MM.1S (cell line): ENCODE measurements at regions not wholly inside any gene's neighbourhood (a gene's known extent, or its start where the extent isn't known, plus 50 kb on each side); places are given as distances from the start of the nearest gene placed in this dataset.
"Not testable (repeated sequence)": the region's sequence is repeated elsewhere in the genome, so short reads cannot be mapped to it uniquely, and the experiment has no call there.

Experiments
- DNase-seq: peaks from one replicate; pipeline ENCODE4 v3.0.0-alpha.2; 2015
- H2AFZ ChIP-seq: fragments of 300-600 bp; sonication (generic); 2 replicates; pipeline ENCODE4 v1.6.0; 2016; ENCODE audit warnings: antibody characterized with exemption, low read length
- H3F3A ChIP-seq: fragments of 300-600 bp; sonication (generic); 2 replicates; pipeline ENCODE4 v1.6.1; 2016; ENCODE audit warnings: mild to moderate bottlenecking, antibody characterized with exemption, low read length, moderate library complexity, mixed read lengths; ENCODE audit not compliant: insufficient read depth
- H3K27ac ChIP-seq: fragments of 300-600 bp; sonication (generic); 2 replicates; pipeline ENCODE4 v1.5.1; 2016; ENCODE audit warnings: mild to moderate bottlenecking, low read length
- H3K27me3 ChIP-seq: fragments of 300-600 bp; sonication (generic); replicated peaks from 2 replicates; pipeline ENCODE4 v1.6.0; 2016; ENCODE audit warnings: low read length; ENCODE audit not compliant: insufficient read depth
- H3K36me3 ChIP-seq: fragments of 300-600 bp; sonication (generic); replicated peaks from 2 replicates; pipeline ENCODE4 v1.6.1; 2016; ENCODE audit warnings: mild to moderate bottlenecking, low read length, mixed read lengths; ENCODE audit not compliant: insufficient read depth
- H3K4me1 ChIP-seq: fragments of 300-600 bp; sonication (generic); 2 replicates; pipeline ENCODE4 v1.6.1; 2016; ENCODE audit warnings: low read length, mixed read lengths
- H3K4me2 ChIP-seq: fragments of 300-600 bp; sonication (generic); 2 replicates; pipeline ENCODE4 v1.6.0; 2016; ENCODE audit warnings: low read depth, low read length
- H3K4me3 ChIP-seq: fragments of 300-600 bp; sonication (generic); 2 replicates; pipeline ENCODE4 v1.5.1; 2016; ENCODE audit warnings: low read length, mixed read lengths
- H3K79me2 ChIP-seq: fragments of 300-600 bp; sonication (generic); 2 replicates; pipeline ENCODE4 v1.6.1; 2016; ENCODE audit warnings: mixed run types, low read length, mixed read lengths
- H3K9ac ChIP-seq: fragments of 300-600 bp; sonication (generic); 2 replicates; pipeline ENCODE4 v1.6.1; 2016; ENCODE audit warnings: low read length, mixed read lengths
- H3K9me2 ChIP-seq: fragments of 300-600 bp; sonication (generic); replicated peaks from 2 replicates; pipeline ENCODE4 v1.6.1; 2016; ENCODE audit warnings: mild to moderate bottlenecking, low read length, mixed read lengths; ENCODE audit not compliant: insufficient read depth
- H3K9me3 ChIP-seq: fragments of 300-600 bp; sonication (generic); replicated peaks from 2 replicates; pipeline ENCODE4 v1.6.1; 2016; ENCODE audit warnings: mild to moderate bottlenecking, low read length, mixed read lengths; ENCODE audit not compliant: insufficient read depth
- H4K20me1 ChIP-seq: fragments of 300-600 bp; sonication (generic); 2 replicates; pipeline ENCODE4 v1.6.1; 2016; ENCODE audit warnings: mild to moderate bottlenecking, low read length, moderate library complexity, mixed read lengths; ENCODE audit not compliant: insufficient read depth
- TF ChIP-seq, protein P1 (sequence below): fragments of 300-600 bp; sonication (generic); IDR thresholded peaks from 2 replicates; pipeline ENCODE4 v1.5.1; 2016; ENCODE audit warnings: antibody characterized with exemption, low read length, mixed read lengths

GRCh38 chr2:110394769-110395168 lies 77.8 kb downstream of the LIMS4 start:
- not testable (repeated sequence) for H3K4me3 ChIP-seq, H3K79me2 ChIP-seq, H3K27ac ChIP-seq, H3K27me3 ChIP-seq, H3K4me1 ChIP-seq, H4K20me1 ChIP-seq, H3K9ac ChIP-seq, H3F3A ChIP-seq, H3K4me2 ChIP-seq, H3K9me2 ChIP-seq, DNase-seq, H2AFZ ChIP-seq, H3K36me3 ChIP-seq, H3K9me3 ChIP-seq

DNA sequence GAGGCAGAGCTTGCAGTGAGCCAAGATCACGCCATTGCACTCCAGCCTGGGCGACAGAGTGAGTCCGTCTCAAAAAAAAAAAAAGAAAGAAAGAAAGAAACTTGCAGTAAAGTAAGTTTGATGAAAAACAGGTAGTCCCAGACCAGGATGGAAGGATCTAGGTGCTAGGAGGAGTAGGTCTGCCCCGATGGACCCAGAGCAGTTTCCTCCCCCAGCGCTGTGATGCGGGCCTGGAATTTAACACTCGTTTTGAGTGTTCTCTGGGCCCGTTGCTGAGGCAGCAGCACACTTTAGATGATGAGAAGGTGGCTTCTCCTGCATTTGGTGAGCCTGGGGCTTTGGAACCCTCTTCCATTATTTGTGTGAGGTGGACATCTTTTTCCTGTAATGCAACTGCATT lies 80.2 kb downstream of the LIMS4 start:
- not testable (repeated sequence) for H3F3A ChIP-seq, H4K20me1 ChIP-seq, H3K4me2 ChIP-seq, H3K4me1 ChIP-seq, H3K9me3 ChIP-seq, H3K9me2 ChIP-seq, H3K27me3 ChIP-seq, H3K36me3 ChIP-seq, H3K79me2 ChIP-seq, H3K9ac ChIP-seq, H3K4me3 ChIP-seq, H3K27ac ChIP-seq, H2AFZ ChIP-seq, DNase-seq

- not testable (repeated sequence) for H3K9ac ChIP-seq, H3K4me1 ChIP-seq, H3K27ac ChIP-seq, H3K9me3 ChIP-seq, H3K9me2 ChIP-seq, DNase-seq, H4K20me1 ChIP-seq, H3F3A ChIP-seq, H3K27me3 ChIP-seq, H3K4me3 ChIP-seq, H3K79me2 ChIP-seq, H3K4me2 ChIP-seq, H3K36me3 ChIP-seq, H2AFZ ChIP-seq
These were observed 81.6 kb downstream of the LIMS4 start for GRCh38 chr2:110391035-110391418.

DNA sequence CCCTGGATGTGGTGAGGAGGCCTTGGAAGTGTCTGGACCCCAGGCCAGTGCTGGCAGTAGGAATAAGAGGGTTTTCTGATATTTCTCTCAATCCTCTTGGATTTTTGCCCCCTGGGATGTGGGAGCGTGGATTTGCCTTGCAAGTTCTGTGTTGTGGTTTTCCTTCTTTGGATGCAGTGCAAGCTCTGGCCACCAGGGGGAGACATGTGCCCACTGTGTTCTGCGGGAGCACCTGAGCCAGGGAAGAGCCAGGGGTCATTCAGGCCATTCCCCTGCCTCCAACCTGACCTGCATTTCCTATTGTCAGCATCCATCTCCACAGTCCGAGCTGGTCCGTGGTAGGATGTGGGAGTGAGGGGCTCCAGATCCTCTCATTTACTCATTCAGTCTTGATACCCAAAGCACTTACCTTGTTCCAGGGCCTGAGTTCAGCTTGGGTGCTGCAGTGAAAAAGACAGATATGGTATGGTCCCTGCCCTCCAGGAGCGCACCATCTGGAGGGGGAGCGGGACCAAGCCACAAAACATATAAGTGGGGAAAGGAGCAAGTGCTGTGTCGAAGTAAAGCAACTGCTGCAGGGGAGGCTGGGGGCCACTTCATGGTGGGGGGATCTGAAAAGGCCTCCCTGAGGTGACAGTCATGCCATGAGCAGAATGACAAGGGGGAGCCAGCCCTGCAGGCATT lies 82.1 kb downstream of the LIMS4 start:
- H3K4me1 ChIP-seq, H3K9me2 ChIP-seq: not testable (repeated sequence)

DNA sequence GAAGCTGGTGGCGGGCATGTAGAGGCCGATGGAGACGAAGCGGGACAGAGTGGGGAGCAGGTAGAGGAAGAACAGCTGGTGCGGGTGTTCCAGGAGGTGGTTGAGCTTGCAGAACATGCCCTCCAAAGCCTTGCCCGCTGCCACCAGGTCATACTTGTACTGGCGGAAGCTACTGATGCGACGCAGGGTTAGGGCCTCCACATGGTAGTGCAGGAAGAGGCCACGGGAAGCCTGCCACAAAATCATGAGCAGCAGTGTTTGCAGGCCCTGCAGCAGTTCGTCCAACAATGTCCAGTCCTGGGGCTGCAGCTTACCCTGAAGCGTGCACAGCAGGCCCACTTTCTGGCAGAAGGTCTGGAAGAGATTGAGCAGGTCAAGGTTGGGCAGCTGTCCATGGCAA lies 85.6 kb downstream of the LIMS4 start:
- not testable (repeated sequence) for DNase-seq, H2AFZ ChIP-seq

More for the DNA sequence above, 82.1 kb downstream of the LIMS4 start:
- not testable (repeated sequence) for H3K36me3 ChIP-seq, H4K20me1 ChIP-seq, H3K4me2 ChIP-seq, H3K79me2 ChIP-seq, H3K4me3 ChIP-seq, H3K27ac ChIP-seq, H2AFZ ChIP-seq, DNase-seq, H3F3A ChIP-seq, H3K9me3 ChIP-seq, H3K9ac ChIP-seq, H3K27me3 ChIP-seq
- TF ChIP-seq, protein P1, sequence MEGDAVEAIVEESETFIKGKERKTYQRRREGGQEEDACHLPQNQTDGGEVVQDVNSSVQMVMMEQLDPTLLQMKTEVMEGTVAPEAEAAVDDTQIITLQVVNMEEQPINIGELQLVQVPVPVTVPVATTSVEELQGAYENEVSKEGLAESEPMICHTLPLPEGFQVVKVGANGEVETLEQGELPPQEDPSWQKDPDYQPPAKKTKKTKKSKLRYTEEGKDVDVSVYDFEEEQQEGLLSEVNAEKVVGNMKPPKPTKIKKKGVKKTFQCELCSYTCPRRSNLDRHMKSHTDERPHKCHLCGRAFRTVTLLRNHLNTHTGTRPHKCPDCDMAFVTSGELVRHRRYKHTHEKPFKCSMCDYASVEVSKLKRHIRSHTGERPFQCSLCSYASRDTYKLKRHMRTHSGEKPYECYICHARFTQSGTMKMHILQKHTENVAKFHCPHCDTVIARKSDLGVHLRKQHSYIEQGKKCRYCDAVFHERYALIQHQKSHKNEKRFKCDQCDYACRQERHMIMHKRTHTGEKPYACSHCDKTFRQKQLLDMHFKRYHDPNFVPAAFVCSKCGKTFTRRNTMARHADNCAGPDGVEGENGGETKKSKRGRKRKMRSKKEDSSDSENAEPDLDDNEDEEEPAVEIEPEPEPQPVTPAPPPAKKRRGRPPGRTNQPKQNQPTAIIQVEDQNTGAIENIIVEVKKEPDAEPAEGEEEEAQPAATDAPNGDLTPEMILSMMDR, result peak; percentile 9; the same call in 1 of the 2 replicates

DNA sequence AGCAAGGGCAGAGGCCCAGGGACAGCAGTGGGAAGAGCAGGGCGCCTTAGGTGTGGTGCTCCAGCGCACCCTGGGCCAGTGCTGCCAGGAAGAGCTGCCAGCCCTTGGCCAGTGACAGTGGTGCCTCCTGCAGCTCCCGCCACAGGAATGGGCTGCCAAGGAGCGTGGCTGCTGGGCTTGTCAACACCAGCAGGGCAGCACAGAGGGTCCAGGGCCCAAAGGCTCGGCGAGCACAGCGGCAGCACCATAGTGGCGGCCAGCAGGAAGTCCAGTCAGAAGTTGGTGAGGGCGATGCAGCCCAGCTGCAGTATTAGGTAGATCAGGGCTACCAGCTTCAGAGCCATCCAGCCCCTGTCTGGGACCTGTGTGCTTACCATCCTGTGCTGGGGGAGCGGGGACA lies 86.1 kb downstream of the LIMS4 start:
- not testable (repeated sequence) for H3K4me3 ChIP-seq, H3K4me1 ChIP-seq, H3K36me3 ChIP-seq, H3K27ac ChIP-seq, H3K9me2 ChIP-seq, H2AFZ ChIP-seq, H3K4me2 ChIP-seq, DNase-seq, H4K20me1 ChIP-seq, H3K9me3 ChIP-seq, H3K9ac ChIP-seq, H3K79me2 ChIP-seq, H3K27me3 ChIP-seq, H3F3A ChIP-seq

More for the DNA sequence above, 85.6 kb downstream of the LIMS4 start:
- H3K36me3 ChIP-seq, H3K4me1 ChIP-seq, H3K27me3 ChIP-seq, H3K4me3 ChIP-seq, H3K9me3 ChIP-seq, H4K20me1 ChIP-seq, H3K9me2 ChIP-seq, H3K79me2 ChIP-seq, H3K4me2 ChIP-seq, H3K27ac ChIP-seq, H3K9ac ChIP-seq, H3F3A ChIP-seq: not testable (repeated sequence)

DNA sequence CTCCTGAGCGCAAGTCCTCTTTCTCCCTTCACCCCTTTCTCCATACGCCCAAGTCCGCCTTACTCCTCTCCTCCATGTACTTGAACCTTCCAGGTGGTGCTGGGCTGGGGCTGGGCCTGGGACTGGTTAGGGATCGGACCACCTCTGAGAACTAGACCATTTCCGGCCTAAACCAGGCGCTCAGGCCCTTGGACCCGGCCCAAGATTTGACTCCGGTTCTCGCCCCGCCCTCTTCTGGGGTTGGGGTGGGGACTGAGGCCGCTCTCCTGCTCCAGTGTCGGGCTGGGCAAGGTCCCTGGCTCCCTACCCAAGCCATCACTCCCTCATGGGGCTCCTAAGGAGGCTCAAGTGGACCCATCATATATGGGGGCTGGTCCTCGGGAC lies 87.9 kb downstream of the LIMS4 start:
- not testable (repeated sequence) for H3F3A ChIP-seq, DNase-seq, H3K4me1 ChIP-seq, H3K4me3 ChIP-seq, H4K20me1 ChIP-seq, H3K9me3 ChIP-seq, H2AFZ ChIP-seq, H3K36me3 ChIP-seq, H3K9me2 ChIP-seq, H3K79me2 ChIP-seq, H3K27ac ChIP-seq, H3K27me3 ChIP-seq, H3K9ac ChIP-seq, H3K4me2 ChIP-seq
